IMR-90 (cell line): ENCODE measurements at regions not wholly inside any gene's neighbourhood (a gene's known extent, or its start where the extent isn't known, plus 50 kb on each side); places are given as distances from the start of the nearest gene placed in this dataset.

ENCODE experiments used
- ATAC-seq: fragments of 200-7000 bp; cut with Tn5 transposase; 2 replicates; pipeline ENCODE4 v1.9.1; 2020; ENCODE audit warnings: low read depth, mild to moderate bottlenecking, moderate library complexity
- BruUV-seq: library from RNA; stranded (reverse); fragments of 400-500 nt; replicated peaks from 2 replicates; lab custom pipeline; 2021; lab: Mats Ljungman, UMichigan
- CTCF ChIA-PET: fragments of 300-600 bp; formaldehyde crosslinking; extraction: SDS; loops from one replicate; lab custom pipeline; 2021; ENCODE audit warnings: antibody characterized with exemption; lab: Yijun Ruan, JAX
- POLR2A ChIA-PET: fragments of 300-600 bp; sonication (Branson Sonifier 250); formaldehyde crosslinking; loops from one replicate; lab custom pipeline; 2022; ENCODE audit warnings: antibody characterized with exemption; ENCODE audit not compliant: unreplicated experiment; lab: Charles Lee
- DNase-seq: peaks from one replicate; pipeline ENCODE4 v3.0.0; 2013
- H2AFZ ChIP-seq: replicated peaks from 2 replicates; pipeline ENCODE3; 2013; ENCODE audit warnings: low read length, mild to moderate bottlenecking; ENCODE audit not compliant: poor library complexity
- H2AK5ac ChIP-seq: 2 replicates; pipeline ENCODE4 v1.6.1; 2013; ENCODE audit warnings: low read depth, low read length, inconsistent platforms
- H2AK9ac ChIP-seq: replicated peaks from 2 replicates; pipeline ENCODE3; 2013; ENCODE audit warnings: mild to moderate bottlenecking, low read depth, low read length, moderate library complexity; ENCODE audit not compliant: poor library complexity
- H2BK120ac ChIP-seq: 2 replicates; pipeline ENCODE4 v1.6.1; 2013; ENCODE audit warnings: low read depth, low read length, inconsistent platforms
- H2BK15ac ChIP-seq: 3 replicates; pipeline ENCODE4 v1.6.1; 2013; ENCODE audit warnings: low read depth, low read length, inconsistent platforms
- H2BK20ac ChIP-seq: 2 replicates; pipeline ENCODE4 v1.6.1; 2013; ENCODE audit warnings: low read depth, mild to moderate bottlenecking, inconsistent platforms, low read length, moderate library complexity
- H2BK5ac ChIP-seq: 2 replicates; pipeline ENCODE4 v1.6.1; 2013; ENCODE audit warnings: mild to moderate bottlenecking, low read depth, low read length, inconsistent platforms; ENCODE audit not compliant: poor library complexity, severe bottlenecking
- H3K14ac ChIP-seq: replicated peaks from 2 replicates; pipeline ENCODE4 v1.6.1; 2013; ENCODE audit warnings: low read depth, low read length, inconsistent platforms
- H3K18ac ChIP-seq: 2 replicates; pipeline ENCODE4 v1.6.1; 2013; ENCODE audit warnings: low read depth, low read length, control low read depth
- H3K23ac ChIP-seq: 2 replicates; pipeline ENCODE4 v1.6.1; 2013; ENCODE audit warnings: low read depth, low read length, inconsistent platforms
- H3K27ac ChIP-seq: 2 replicates; pipeline ENCODE4 v1.5.1; 2013; ENCODE audit warnings: mild to moderate bottlenecking, control low read depth, low read length; ENCODE audit not compliant: insufficient read depth
- H3K27me3 ChIP-seq: 2 replicates; pipeline ENCODE4 v1.6.1; 2013; ENCODE audit warnings: low read length; ENCODE audit not compliant: control insufficient read depth, insufficient read depth
- H3K36me3 ChIP-seq: 2 replicates; pipeline ENCODE4 v1.6.1; 2013; ENCODE audit warnings: low read length, mixed read lengths; ENCODE audit not compliant: control insufficient read depth, insufficient read depth
- H3K4ac ChIP-seq: 2 replicates; pipeline ENCODE4 v1.6.1; 2013; ENCODE audit warnings: low read depth, low read length, inconsistent platforms
- H3K4me1 ChIP-seq: 2 replicates; pipeline ENCODE4 v1.6.1; 2013; ENCODE audit warnings: low read length, mixed read lengths; ENCODE audit not compliant: control insufficient read depth, insufficient read depth
- H3K4me2 ChIP-seq: 2 replicates; pipeline ENCODE4 v1.6.1; 2013; ENCODE audit warnings: low read depth, mild to moderate bottlenecking, control low read depth, low read length, moderate library complexity
- H3K4me3 ChIP-seq: 2 replicates; pipeline ENCODE4 v1.5.1; 2013; ENCODE audit warnings: low read depth, mild to moderate bottlenecking, control low read depth, low read length, moderate library complexity; ENCODE audit not compliant: insufficient read depth
- H3K56ac ChIP-seq: 2 replicates; pipeline ENCODE4 v1.6.1; 2013; ENCODE audit warnings: low read length, inconsistent platforms; ENCODE audit not compliant: insufficient read depth; ENCODE audit errors: extremely low read depth
- H3K79me1 ChIP-seq, 2 experiments: 2 replicates each; pipeline ENCODE4 v1.6.1; 2013; ENCODE audit warnings: low read length in 2 of 2, inconsistent platforms in 1 of 2, low read depth in 1 of 2
- H3K9ac ChIP-seq: 2 replicates; pipeline ENCODE4 v1.6.1; 2013; ENCODE audit warnings: low read depth, low read length, control low read depth
- H3K9me1 ChIP-seq: 2 replicates; pipeline ENCODE4 v1.6.1; 2013; ENCODE audit warnings: low read length, inconsistent platforms; ENCODE audit not compliant: insufficient read depth
- H3K9me3 ChIP-seq: 2 replicates; pipeline ENCODE4 v1.6.1; 2013; ENCODE audit warnings: low read length; ENCODE audit not compliant: control insufficient read depth, insufficient read depth
- H4K20me1 ChIP-seq: 2 replicates; pipeline ENCODE4 v1.6.1; 2013; ENCODE audit warnings: low read length, inconsistent platforms; ENCODE audit not compliant: insufficient read depth
- H4K5ac ChIP-seq: 2 replicates; pipeline ENCODE4 v1.6.1; 2013; ENCODE audit warnings: mild to moderate bottlenecking, low read depth, low read length, control low read depth
- H4K8ac ChIP-seq, 2 experiments: 2 replicates each; pipeline ENCODE4 v1.6.1; 2013; ENCODE audit warnings: low read depth in 2 of 2, low read length in 2 of 2, control low read depth in 1 of 2, inconsistent platforms in 1 of 2
- H4K91ac ChIP-seq: 2 replicates; pipeline ENCODE4 v1.6.1; 2013; ENCODE audit warnings: low read depth, low read length, inconsistent platforms; ENCODE audit not compliant: insufficient read depth
- BHLHE40 ChIP-seq: fragments of 150-350 bp; IDR thresholded peaks from 2 replicates; pipeline ENCODE4 v1.6.1; 2016; ENCODE audit warnings: mild to moderate bottlenecking, low read depth, low read length
- CHD1 ChIP-seq: IDR thresholded peaks from 2 replicates; pipeline ENCODE4 v1.6.1; 2012; ENCODE audit warnings: low read depth, low read length, improper control_type of control experiment
- CTCF ChIP-seq: conservative IDR thresholded peaks from 2 replicates; pipeline ENCODE4 v1.5.1; 2012; ENCODE audit warnings: mild to moderate bottlenecking, low read depth, low read length, improper control_type of control experiment
- MAFK ChIP-seq: IDR thresholded peaks from 2 replicates; pipeline ENCODE4 v1.6.1; 2012; ENCODE audit warnings: low read depth, low read length, improper control_type of control experiment
- MXI1 ChIP-seq: IDR thresholded peaks from 2 replicates; pipeline ENCODE4 v1.6.1; 2012; ENCODE audit warnings: low read depth, mild to moderate bottlenecking, low read length, moderate library complexity, borderline replicate concordance
- RAD21 ChIP-seq: IDR thresholded peaks from 2 replicates; pipeline ENCODE4 v1.6.1; 2012; ENCODE audit warnings: low read length, improper control_type of control experiment
- RCOR1 ChIP-seq: IDR thresholded peaks from 2 replicates; pipeline ENCODE4 v1.6.1; 2012; ENCODE audit warnings: mild to moderate bottlenecking, low read length, improper control_type of control experiment; ENCODE audit not compliant: insufficient replicate concordance
- RFX5 ChIP-seq: IDR thresholded peaks from 2 replicates; pipeline ENCODE4 v1.8.0; 2012; ENCODE audit warnings: low read depth, mild to moderate bottlenecking, low read length, moderate library complexity
- USF2 ChIP-seq: fragments of 150-350 bp; IDR thresholded peaks from 2 replicates; pipeline ENCODE4 v1.6.1; 2017; ENCODE audit warnings: mild to moderate bottlenecking, antibody characterized with exemption, low read length, low read depth
- WGBS, 2 experiments: methylation state at CpG; one replicate each; pipeline versions ENCODE4 v1.1.5 to v1.1.7; 2013; ENCODE audit warnings: missing lambda C conversion rate in 2 of 2; ENCODE audit not compliant: insufficient read length in 1 of 2; ENCODE audit errors: extremely low coverage in 2 of 2; 5-methylcytosine and 5-hydroxymethylcytosine counted together
- dilution Hi-C: fragments of 300-500 bp; cut with HindIII; formaldehyde crosslinking; loops from one replicate; pipeline ENCODE4 v1.14.3; 2018; ENCODE audit warnings: low sequenced_read_pairs; ENCODE audit not compliant: unreplicated experiment
- in situ Hi-C: fragments of 300-500 bp; cut with MboI; formaldehyde crosslinking; loops from 3 replicates; pipeline ENCODE4 v1.14.3; 2019; ENCODE audit warnings: low sequenced_read_pairs, inconsistent platforms, mixed read lengths
- intact Hi-C: fragments of 100-400 bp; cut with micrococcal nuclease; formaldehyde crosslinking; loops from 2 replicates; pipeline ENCODE4 v1.10.0; 2022

DNA sequence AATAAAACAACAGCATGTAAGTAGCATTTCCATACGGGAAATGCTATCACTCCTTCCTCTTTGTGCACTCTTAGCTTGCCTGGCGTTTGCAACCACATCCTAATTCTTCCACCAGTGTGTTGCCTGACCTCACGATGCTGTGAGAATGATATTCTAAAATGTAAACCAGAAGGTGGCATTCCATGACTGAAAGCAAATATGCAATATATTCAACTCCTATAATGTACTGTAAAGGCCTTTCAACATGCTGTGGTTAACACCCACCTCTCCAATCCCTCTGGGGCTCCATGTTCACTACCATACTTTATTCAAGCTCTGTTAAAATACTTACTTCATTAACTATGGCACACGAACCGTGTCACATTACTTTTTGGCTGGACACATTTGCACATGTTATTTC, 420.6 kb upstream of the DEPDC1 start:
- BruUV-seq, result no TSS peak

More for the DNA sequence above, 420.6 kb upstream of the DEPDC1 start:
- Histone ChIP-seq H2AK9ac (no peak overlapping the region), H3K4me1 (no peaks in the 10 kb centered on the region), H3K9me3 (no peaks in the 10 kb centered on the region; the same call in 1 of the 2 replicates), H2BK20ac (no peak overlapping the region), H2BK15ac (no peak overlapping the region), H3K18ac (no peak overlapping the region), H4K91ac (no peak overlapping the region), H3K36me3 (no peaks in the 10 kb centered on the region), H3K56ac (no peak overlapping the region), H4K8ac (no peak overlapping the region), H2BK5ac (no peak overlapping the region), H3K4me2 (no peak overlapping the region), H3K79me1 (no peaks in the 10 kb centered on the region), H4K20me1 (no peaks in the 10 kb centered on the region), H4K5ac (no peak overlapping the region), H2BK120ac (no peak overlapping the region), H3K14ac (no peak overlapping the region), H3K23ac (no peak overlapping the region), H2AK5ac (no peak overlapping the region), H3K27ac (no peak overlapping the region), H2AFZ (no peak overlapping the region), H3K9ac (no peak overlapping the region), H3K4me3 (no peak overlapping the region), H3K9me1 (no peaks in the 10 kb centered on the region), H3K27me3 (no peaks in the 10 kb centered on the region), H3K4ac (no peak overlapping the region)
- in situ Hi-C loops (no loop called here), intact Hi-C loops (no loop called here), dilution Hi-C loops (no loop called here)
- no CpG with 5 or more reads among the region's 5 CpGs for WGBS, 2 experiments
- ATAC-seq, result no peak
- ChIA-PET POLR2A (no interaction called here), CTCF (no interaction called here)
- TF ChIP-seq CHD1 (no peak), MXI1 (no peak), BHLHE40 (no peak), MAFK (no peak), USF2 (no peak), RAD21 (no peak), RCOR1 (no peak), RFX5 (no peak), CTCF (no peak)
- DNase-seq, result no peak
